ENCODE measurements at regions not wholly inside any gene's neighbourhood (a gene's known extent, or its start where the extent isn't known, plus 50 kb on each side); places are given as distances from the start of the nearest gene placed in this dataset.
"Not testable (repeated sequence)": the region's sequence is repeated elsewhere in the genome, so short reads cannot be mapped to it uniquely, and the experiment has no call there.

DNA sequence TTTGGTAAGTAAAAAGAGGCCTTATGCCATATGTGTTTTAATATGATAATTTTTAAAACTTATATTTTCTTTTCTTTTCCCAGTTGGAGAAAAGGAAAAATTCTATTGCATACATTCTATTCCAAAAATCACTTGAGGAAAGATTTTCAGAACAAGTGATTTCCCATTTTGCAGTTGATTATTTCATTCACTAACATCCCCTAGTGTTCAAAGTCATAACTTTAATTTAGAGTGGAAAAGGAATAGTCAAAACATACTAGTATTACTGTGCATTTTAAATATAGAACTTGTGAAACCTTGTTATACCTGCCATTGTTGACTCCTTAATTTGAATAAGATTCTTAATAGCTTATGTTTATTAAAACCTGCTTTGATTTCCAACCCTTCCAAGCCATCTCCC, 1157.6 kb upstream of the ADGRL4 start:
- no peak for DNase-seq (ENCODE audit: low spot score)

DNA sequence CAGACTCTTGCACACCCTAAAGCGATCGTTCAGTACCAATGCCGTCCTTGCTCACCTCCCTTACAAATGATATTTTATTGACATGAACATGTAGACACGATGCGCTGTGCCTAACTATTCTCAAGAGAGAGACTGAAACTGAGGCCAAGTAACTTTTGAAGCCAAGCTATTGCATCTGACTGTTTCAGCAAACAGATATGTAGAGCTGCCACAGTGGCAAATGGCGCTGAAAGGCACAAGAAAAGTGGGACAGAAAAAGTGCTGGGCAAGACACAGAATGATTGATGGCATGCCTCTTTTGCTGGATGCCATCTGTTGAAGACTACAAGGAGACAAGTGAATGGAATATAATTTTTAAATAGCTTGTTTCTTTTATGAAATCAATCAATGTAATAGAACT, 1157.2 kb upstream of the ADGRL4 start:
- no peak for DNase-seq (ENCODE audit: low spot score)

DNA sequence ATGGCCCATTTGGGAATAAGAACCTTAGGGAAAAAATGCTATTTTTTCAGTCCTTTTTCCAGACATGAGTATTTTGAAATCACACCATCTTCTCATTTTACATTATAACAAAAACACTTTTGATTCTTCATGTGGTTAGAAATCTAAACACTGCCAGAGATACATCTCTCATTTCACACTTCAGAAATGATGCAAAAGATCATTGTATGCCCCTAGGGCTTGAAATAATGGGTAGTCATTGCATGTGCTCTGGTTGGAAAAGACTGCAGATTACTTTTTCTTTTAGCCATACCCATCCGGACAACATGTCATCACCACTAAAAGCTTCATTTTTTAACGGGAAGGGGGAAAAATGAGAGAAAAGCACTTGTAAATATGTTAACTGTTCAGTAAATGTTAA, 1152.2 kb upstream of the ADGRL4 start:
- DNase-seq (ENCODE audit: low spot score): no peak

DNA sequence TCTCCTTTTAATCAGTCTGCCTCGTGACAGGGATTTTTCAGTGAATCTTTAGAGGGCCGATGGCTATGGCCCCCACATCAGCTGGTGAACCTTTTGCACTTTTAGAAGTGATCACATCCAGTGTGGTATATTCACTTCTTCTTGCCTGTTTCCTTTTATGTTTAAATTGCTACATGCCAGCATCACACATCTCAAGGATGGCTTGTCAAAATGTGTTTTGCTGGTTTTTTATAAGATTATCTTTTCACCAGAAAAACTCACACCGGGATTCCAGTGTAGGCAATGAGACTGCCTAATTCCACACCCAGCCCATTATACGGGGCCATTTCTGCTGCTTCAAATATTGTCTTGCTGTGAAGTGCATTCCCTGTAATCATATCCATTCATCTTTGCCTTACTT, 1151.7 kb upstream of the ADGRL4 start:
- DNase-seq (ENCODE audit: low spot score): no peak

DNA sequence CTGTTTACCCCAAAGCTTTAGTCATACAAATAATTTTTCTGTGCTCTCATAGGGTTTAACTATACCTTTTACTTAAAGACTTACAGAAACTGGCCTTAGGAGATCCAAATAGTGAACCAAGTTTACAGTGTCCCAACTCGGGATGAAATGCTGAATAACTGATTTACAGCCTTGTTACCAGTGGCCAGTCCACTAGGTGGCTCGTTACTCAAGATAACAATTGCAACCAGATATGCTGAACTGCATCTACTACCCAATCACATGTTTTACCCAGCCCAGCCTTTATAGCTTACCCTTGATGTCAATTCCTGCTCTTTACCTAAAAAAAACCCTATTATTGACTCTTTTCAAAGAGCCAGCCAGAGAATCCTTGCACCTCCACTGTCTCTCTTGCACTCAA, 1148.8 kb upstream of the ADGRL4 start:
- DNase-seq (ENCODE audit: low spot score): no peak

DNA sequence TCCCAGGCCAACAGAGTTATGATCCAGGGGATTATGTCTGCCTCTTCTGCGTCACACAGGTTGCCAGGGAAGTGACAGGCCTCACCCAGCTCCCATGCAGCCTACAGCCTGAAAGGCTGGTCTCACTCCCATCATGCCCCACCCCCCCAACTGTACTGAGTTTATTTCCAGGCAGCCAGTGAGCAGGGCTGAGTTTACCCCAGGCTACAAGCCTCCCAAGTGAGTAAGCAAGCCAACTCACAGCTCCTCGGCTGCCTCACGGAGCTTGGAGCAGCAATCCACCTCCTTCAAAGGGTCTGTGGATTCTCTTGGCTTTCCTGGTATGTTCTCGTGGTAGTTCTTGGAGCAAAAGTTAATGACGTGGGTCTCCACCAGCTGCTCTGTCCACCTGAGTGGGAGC, 1147.6 kb upstream of the ADGRL4 start:
- no peak for DNase-seq (ENCODE audit: low spot score)

DNA sequence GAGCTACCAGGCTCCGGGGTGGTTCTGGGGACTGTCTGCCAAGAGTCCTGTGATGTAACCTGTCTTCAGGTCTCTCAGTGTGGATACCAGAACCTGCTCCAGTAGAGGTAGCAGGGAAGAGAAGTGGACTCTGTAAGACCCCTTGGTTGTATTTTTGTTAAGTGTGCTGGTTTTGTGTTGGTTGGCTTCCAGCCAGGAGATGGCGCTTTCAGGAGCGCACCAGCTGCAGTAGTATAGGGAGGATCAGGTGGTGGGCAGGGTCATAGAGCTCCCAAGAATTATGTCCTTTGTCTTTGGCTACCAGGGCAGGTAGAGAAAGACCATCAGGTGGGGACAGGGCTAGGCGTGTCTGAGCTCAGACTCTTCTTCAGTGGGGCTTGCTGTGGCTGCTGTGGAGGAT, 1147.2 kb upstream of the ADGRL4 start:
- no peak for DNase-seq (ENCODE audit: low spot score)

DNA sequence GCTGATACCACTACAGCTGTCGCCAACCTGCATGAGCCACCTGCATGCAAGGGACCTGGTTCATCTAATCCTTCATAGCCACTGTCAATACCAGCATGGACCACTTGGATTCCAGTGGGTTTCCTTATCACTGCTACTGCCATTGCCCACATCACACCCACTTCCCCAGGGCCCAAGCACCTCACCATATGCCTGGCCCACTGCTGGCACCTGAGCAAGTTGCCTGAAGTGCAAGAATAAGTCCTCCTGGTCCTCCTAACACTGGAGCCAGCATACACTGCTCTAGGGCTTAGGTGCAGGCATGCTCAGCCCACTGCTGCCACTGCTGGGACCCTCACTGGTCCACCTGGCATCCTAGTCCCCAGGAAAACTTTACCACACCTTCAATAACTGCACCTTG, 1136.8 kb upstream of the ADGRL4 start:
- DNase-seq (ENCODE audit: low spot score): no peak

DNA sequence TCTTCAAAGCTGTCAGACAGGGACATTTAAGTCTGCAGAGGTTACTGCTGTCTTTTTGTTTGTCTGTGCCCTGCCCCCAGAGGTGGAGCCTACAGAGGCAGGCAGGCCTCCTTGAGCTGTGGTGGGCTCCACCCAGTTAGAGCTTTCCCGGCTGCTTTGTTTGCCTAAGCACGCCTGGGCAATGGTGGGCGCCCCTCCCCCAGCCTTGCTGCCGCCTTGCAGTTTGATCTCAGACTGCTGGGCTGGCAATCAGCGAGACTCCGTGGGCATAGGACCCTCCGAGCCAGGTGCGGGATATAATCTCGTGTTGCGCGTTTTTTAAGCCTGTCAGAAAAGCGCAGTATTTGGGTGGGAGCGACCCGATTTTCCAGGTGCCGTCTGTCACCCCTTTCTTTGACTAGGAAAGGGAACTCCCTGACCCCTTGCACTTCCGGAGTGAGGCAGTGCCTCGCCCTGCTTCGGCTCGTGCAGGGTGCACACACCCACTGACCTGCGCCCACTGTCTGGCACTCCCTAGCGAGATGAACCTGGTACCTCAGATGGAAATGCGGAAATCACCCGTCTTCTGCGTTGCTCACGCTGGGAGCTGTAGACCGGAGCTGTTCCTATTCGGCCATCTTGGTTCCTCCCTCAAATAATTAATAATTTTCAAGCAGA, 1131.5 kb upstream of the ADGRL4 start:
- DNase-seq (ENCODE audit: low spot score): not testable (repeated sequence)

DNA sequence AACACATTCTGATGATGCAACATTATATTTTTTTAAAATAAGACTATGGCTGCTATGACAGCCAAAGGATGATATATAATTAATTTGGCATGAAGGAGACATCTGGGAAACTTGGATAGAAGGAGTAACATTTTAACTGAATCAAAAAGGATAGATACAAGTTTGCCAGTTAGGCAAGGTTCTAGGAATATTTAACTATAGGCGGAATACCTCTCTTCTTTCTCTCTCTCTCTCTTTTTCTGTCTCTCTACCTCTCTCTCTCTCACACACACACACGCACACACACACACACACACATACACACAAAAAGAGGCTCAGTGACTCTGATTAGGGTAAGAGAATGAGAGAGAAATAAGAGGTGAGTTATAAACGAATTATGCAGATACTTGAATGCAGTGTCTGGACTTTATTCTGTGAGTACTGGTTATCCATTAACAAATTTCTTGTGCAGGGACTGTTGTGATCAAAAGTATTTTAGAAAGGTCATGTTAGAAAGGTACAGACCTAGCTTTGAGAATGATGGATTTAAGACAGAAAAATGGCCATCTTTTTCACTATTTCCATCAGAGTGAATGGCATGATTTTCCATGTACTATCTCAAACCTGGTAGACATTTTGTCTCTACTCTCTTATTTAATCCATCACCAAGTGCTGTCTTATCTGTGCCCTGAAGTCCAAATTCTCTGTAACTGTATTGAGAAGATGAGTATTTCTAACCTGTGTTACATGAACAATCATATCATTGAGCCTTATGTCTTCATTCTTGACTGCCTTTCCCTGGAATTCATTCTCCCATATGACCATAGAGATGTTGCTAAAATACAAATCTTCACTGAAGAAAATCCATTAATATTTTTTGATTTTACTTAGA, 1106.9 kb upstream of the ADGRL4 start:
- no peak for DNase-seq (ENCODE audit: low spot score)

DNA sequence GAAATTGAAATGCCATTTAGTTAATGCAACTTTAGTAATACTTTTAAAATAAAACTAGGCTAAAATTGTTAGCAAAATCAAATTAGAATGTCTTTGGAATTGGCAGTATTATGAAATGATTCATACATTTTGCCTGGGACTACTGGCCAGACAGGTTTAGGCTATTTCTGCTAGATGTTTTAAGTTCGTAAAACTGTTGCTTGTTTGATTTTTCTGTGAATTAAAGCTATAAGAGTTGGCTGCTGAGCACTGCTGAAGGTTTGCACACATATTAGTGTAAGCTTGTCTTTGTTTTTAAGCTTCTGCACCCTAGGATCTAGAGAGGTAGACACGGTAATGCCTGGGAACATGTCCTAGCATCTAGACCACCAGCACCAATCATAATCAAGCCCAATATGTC, 1094.6 kb upstream of the ADGRL4 start:
- DNase-seq (ENCODE audit: low spot score): no peak

DNA sequence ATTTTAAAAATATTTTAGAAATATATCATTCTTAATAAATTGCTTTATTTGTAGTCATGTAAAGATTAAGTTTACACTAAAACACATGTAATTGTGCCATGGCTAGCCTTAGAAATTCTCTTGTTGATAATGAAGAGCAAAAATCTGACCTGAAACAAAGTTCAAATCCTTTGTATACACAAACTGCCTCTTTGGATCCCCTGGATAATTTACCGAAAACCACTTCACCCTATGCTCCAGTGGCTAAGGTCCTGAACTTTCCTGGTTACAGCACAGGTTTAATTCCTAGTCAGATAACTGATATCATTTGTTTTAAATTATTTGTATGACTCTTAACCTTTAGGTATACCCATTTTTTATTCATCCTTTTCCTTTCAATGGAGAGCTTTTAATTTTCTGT, 1093.2 kb upstream of the ADGRL4 start:
- no peak for DNase-seq (ENCODE audit: low spot score)

DNA sequence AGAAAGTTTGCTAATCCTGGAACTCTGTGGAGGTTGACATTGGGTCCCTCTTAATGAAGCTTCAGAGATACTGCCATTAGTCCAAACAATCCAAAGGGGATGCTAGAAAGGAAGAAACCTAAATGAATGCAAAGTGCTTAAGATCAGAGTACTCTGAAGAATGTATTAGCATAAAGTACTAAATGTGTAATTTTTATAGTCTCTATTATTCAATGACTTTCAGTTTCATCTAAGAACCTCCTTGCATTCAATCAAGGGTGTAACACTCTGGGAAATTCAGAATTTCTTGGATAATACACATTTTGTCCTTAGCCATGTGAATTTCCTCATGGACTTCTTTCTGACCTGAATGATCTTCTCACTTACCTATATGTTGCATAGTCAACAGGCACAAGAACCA, 1078.5 kb upstream of the ADGRL4 start:
- DNase-seq (ENCODE audit: low spot score): no peak

DNA sequence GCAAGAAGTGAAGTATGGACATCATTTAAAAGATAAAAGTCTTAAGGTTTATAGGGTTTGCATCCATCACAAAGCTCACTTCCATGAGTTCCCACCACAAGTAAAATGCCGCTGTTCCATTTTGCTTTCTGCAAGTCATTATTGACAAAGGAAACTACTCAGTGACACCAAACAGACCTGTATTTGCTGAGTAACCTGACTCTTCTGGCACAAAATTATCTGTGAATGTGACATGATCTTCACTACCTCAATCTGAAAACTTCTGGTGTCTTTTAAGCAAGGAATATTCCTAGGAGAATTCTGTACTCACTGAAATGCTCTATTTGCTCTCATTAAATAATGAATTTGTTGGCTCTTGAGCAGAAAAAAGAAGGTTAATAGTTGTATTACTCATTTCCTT, 1077.4 kb upstream of the ADGRL4 start:
- no peak for DNase-seq (ENCODE audit: low spot score)

DNA sequence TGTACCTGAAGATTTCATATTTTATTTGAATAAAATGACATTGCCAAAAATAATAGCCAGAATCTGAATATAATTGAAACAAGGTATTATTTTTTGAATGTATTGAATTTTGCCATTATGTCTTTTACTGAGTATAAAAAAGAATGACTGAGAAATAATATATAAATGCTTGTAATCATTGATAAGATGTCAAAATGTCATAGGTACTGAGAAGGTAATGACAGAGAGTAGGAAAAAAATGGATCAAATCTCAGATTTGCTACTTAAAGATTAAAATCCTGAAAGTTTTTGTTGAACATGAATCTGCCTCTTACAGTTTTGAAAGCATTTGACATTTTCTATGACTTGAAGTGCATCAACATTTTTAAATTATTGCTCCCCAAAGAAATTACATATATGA, 1069.9 kb upstream of the ADGRL4 start:
- no peak for DNase-seq (ENCODE audit: low spot score)

DNA sequence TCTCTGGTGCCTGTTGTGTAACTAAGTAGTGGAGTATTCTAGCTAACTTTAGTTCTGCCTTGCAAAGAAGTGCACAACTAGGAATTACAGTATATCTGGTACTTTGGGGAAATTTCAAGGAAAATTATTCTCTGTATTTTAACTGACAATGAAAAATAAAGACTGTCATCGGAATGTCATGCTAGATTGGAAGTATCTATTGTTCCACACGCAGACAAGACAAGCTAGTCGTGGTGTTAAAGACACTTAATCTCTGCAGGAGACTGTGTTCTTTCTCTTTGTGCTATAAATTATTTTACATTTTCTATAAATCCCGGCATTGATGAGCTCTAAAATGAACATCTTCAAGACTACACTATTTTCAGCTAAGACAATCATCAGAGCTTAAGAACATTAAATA, 1068.8 kb upstream of the ADGRL4 start:
- no peak for DNase-seq (ENCODE audit: low spot score)

DNA sequence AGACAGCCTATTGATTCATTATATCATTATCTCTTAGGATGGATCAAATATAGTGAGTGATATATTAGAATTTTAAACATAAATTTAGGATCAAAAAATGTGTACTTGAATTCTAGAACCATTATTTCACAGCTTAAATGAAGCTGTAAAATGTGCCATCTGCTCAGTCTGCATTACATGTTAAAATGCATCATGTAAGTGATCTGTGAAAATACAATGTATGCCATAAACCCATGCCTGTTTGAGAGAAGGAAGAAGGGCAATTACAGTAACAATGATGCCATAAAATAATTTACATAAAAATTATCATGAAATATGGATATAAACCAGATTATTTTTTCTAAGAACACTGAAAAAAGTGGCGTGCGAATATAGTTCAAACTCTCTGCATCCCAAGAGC, 1066.0 kb upstream of the ADGRL4 start:
- no peak for DNase-seq (ENCODE audit: low spot score)

DNA sequence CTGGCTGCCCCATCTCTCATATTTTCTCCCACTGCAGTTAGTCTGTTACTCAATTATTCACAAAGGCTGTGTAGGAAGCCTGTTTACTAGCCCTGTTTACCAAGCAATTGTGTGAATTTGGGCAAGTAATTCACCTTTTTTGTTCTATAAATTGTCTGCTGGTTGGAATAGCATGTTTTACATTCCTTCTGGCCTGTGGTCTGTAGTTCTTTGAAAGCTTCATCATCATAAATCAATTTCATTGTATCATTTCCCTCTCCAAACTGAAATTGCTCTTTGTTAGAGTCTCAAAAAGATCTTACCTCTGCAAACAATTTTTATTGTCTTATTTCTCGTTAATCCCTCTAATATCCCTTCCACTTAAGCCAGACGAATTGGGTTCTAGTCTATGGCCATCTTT, 1059.5 kb upstream of the ADGRL4 start:
- DNase-seq (ENCODE audit: low spot score): no peak

DNA sequence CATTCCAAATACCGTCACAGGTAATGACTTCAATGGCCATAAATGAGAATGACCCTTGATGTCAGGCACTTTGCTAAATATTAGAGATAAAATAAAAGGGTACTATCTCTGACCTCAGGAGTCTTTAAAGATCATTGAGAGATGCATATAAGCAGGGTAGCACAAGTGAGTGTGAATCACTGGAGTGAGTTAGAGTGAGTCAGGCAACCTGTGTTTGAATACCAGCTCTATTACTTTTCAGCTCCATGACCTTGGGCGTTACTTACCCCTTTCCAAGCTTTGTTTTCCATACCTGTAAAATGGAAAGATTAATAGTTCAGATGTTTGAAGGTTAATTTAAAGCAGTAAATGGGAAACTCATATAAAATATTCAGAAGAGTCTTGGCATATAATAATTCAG, 1058.0 kb upstream of the ADGRL4 start:
- DNase-seq (ENCODE audit: low spot score): no peak

DNA sequence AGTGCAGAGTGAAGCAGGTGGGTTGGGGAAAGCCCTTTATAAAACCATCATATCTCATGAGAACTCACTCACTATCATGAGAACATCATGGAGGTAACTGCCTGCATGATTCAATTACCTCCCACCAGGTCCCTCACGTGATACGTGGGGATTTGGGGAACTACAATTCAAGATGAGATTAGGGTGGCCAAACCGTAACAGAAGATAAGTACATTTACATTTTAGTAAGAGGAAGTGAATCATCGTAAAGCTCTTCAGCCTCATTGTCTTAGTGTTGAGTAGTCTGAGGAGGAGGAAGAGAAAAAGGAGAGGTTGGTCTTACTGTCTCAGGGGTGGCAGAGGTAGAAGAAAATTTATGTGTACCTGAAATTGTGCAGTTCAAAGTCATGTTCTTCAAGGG, 1053.4 kb upstream of the ADGRL4 start:
- no peak for DNase-seq (ENCODE audit: low spot score)

DNA sequence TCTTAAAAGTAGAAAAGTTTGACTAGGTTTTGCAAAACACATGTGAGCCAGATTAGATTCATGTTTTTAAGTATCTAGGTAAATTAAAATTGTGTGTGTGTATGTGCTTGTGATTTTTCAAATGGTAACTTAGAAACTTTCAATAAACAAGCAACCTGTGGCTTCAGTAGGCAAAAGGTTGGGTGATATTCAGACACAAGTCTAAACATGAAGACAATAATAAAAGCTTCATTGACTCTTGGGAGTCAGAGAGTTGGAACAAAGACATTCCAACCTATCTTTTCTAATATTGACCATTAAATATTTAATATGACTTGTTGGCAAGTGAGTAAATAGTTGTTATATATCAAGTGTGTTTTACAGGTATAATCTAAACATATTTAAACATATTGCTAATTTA, 1049.6 kb upstream of the ADGRL4 start:
- DNase-seq (ENCODE audit: low spot score): no peak

DNA sequence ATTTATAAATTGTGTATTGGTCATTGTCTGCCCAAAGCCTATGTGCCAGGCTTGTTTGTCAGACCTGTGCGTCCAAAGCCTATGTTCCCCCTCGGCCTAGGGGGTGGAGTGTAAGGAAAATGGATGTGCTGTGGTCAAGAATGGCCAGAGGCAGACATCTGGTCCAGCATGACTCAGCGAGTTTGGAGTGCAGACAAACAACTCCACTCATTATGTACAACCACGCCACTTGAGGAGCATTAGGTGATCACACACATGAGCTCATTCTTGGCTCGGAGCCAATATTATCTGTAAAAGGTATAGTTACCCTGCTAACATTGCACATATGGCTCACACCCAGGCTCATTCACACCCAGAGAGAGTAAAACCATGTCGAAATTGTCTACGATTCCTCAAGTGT, 1047.6 kb upstream of the ADGRL4 start:
- DNase-seq (ENCODE audit: low spot score): no peak

DNA sequence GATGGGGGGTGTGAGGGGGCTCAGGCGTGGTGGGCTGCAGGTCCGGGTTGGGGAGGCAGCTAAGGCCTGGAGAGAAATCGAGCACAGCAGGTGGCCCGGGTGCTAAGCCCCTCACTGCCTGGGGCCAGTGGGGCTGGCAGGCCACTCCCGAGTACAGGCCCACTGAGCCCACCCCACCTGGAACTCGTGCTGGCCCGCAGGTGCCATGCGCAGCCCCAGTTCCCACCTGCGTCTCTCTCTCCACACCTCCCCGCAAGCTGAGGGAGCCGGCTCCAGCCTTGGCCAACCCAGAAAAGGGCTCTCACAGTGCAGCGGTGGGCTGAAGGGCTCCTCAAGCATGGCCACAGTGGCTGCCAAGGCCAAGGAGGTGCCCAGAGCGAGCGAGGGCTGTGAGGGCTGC, 1047.1 kb upstream of the ADGRL4 start:
- no peak for DNase-seq (ENCODE audit: low spot score)

DNA sequence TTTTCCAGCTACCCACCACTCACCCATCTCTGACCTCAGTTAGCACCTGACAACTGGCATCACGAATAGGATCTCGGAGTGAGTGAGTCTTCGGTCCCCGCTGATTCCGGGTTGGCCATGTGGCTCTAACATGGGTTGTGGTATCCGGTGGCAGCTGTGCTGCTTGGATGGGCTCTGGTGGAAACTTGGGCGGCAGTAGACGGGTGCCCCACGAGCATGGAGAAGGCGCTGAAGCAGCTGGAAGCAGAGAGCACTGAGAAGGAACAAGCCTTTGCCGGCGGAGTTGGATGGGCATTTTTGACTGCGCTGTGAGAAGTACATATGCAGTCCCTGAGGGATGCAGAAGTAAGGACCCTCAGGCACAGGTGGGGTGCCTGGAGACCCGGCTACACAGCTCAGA, 1044.0 kb upstream of the ADGRL4 start:
- no peak for DNase-seq (ENCODE audit: low spot score)

All from activated CD4-positive, alpha-beta T cell treated with anti-CD3 and anti-CD28 coated beads, Interleukin-2, Interleukin-4, amounts not matched to agents 100 ng/mL and 50 ng/mL, durations not matched to agents 16 hours and 8 hours (primary cell).